DND-41 (cell line): ENCODE measurements at regions not wholly inside any gene's neighbourhood (a gene's known extent, or its start where the extent isn't known, plus 50 kb on each side); places are given as distances from the start of the nearest gene placed in this dataset.

Experiments used
- ATAC-seq: fragments of 200-7000 bp; cut with Tn5 transposase; 3 replicates; pipeline ENCODE4 v1.9.1; 2021; ENCODE audit warnings: low read depth; ENCODE audit not compliant: insufficient read depth
- DNase-seq: peaks from one replicate; pipeline ENCODE4 v3.0.0-alpha.2; 2020
- H2AFZ ChIP-seq: 2 replicates; pipeline ENCODE4 v1.6.0; 2012; ENCODE audit warnings: low read depth, low read length
- H3K27ac ChIP-seq: 2 replicates; pipeline ENCODE4 v1.5.1; 2012; ENCODE audit warnings: low read length, inconsistent platforms
- H3K27me3 ChIP-seq: fragments of 200-600 bp; sonication (generic); 2 replicates; pipeline ENCODE4 v1.6.0; 2012; ENCODE audit warnings: low read length, mild to moderate bottlenecking, inconsistent platforms; ENCODE audit not compliant: insufficient read depth, poor library complexity
- H3K36me3 ChIP-seq: 2 replicates; pipeline ENCODE4 v1.5.1; 2012; ENCODE audit warnings: low read length, inconsistent platforms; ENCODE audit not compliant: insufficient read depth
- H3K4me1 ChIP-seq: 2 replicates; pipeline ENCODE4 v1.5.1; 2012; ENCODE audit warnings: mild to moderate bottlenecking, low read length; ENCODE audit not compliant: insufficient read depth
- H3K4me2 ChIP-seq: 2 replicates; pipeline ENCODE4 v1.6.0; 2012; ENCODE audit warnings: mild to moderate bottlenecking, moderate library complexity, low read length, inconsistent platforms; ENCODE audit not compliant: insufficient read depth
- H3K4me3 ChIP-seq, 2 experiments: fragments of 200-600 bp in 1 of 2; shearing (Covaris generic) in 1 of 2; 2 replicates each; pipeline ENCODE4 v1.5.1; 2012 to 2016; ENCODE audit warnings: inconsistent platforms in 2 of 2, low read length in 2 of 2, mild to moderate bottlenecking in 2 of 2, low read depth in 1 of 2, moderate library complexity in 1 of 2
- H3K79me2 ChIP-seq: 2 replicates; pipeline ENCODE4 v1.6.0; 2012; ENCODE audit warnings: low read length, inconsistent platforms; ENCODE audit not compliant: insufficient read depth
- H3K9ac ChIP-seq: 2 replicates; pipeline ENCODE4 v1.6.0; 2012; ENCODE audit warnings: low read depth, mild to moderate bottlenecking, inconsistent platforms, low read length, moderate library complexity
- H3K9me3 ChIP-seq: 2 replicates; pipeline ENCODE4 v1.5.1; 2012; ENCODE audit warnings: low read length, moderate library complexity, mild to moderate bottlenecking, inconsistent platforms; ENCODE audit not compliant: insufficient read depth, severe bottlenecking
- H4K20me1 ChIP-seq: 2 replicates; pipeline ENCODE4 v1.6.0; 2012; ENCODE audit warnings: low read length; ENCODE audit not compliant: insufficient read depth
- EZH2 ChIP-seq: IDR thresholded peaks from 3 replicates; pipeline ENCODE4 v1.6.1; 2012; ENCODE audit warnings: borderline replicate concordance, low read depth, mild to moderate bottlenecking, moderate library complexity, low read length, inconsistent platforms; ENCODE audit not compliant: severe bottlenecking
- TF ChIP-seq, protein P1 (sequence below): IDR thresholded peaks from 2 replicates; pipeline ENCODE4 v1.5.1; 2012; ENCODE audit warnings: borderline replicate concordance, low read length, moderate library complexity, mild to moderate bottlenecking; ENCODE audit not compliant: poor library complexity, severe bottlenecking; ENCODE audit errors: extremely low read depth

DNA sequence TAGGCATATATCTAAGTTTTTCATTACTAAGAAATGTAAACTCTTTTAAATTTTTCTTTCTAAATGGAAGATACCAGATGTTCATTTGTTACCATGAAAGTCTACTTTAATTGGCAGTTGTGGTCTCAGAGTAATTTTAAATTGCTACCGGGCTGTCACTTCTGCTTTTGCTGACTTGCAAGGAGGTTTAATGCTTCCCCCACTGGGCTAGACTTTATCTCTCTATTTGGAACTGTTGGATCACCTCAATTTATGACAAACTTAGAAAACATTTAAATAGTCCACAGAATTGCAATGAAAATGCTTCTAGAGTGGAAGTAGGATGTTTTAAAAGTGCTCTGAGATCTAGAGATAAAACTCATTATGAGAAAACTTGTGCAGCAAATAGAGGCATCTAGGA lies 479.8 kb upstream of the GOT2 start:
- TF ChIP-seq, protein P1, sequence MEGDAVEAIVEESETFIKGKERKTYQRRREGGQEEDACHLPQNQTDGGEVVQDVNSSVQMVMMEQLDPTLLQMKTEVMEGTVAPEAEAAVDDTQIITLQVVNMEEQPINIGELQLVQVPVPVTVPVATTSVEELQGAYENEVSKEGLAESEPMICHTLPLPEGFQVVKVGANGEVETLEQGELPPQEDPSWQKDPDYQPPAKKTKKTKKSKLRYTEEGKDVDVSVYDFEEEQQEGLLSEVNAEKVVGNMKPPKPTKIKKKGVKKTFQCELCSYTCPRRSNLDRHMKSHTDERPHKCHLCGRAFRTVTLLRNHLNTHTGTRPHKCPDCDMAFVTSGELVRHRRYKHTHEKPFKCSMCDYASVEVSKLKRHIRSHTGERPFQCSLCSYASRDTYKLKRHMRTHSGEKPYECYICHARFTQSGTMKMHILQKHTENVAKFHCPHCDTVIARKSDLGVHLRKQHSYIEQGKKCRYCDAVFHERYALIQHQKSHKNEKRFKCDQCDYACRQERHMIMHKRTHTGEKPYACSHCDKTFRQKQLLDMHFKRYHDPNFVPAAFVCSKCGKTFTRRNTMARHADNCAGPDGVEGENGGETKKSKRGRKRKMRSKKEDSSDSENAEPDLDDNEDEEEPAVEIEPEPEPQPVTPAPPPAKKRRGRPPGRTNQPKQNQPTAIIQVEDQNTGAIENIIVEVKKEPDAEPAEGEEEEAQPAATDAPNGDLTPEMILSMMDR: no peak
- no peak for TF ChIP-seq EZH2

DNA sequence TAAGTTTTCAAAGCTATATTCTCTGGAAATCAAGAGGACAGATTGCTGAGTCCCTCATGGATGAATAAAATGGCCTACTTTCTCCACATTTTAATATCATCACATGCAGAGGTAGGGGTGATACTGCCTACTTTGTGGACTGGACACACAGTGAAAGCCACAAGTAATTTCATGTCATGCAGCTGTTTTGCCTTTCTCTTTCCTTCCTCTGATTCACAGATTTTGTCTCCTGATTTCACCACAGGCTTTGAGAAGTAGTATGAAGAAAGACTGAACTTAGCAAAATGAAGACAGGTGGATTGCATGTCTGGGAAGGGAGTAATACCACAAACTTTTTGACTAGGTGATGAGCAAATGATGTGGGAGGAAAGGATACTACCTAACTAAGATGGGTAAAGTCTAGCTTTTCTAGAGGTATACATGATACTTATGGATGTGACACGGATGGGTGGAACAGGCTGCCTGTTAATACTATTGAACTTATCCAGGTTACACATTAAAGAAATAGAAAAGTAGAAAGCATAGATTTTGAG lies 478.4 kb upstream of the GOT2 start:
- H3K9ac ChIP-seq: no peak overlapping the region
- no peaks in the 10 kb centered on the region for H3K36me3 ChIP-seq
- no peaks in the 10 kb centered on the region for H3K4me1 ChIP-seq
- no peaks in the 10 kb centered on the region for H3K79me2 ChIP-seq
- DNase-seq (no peak), ATAC-seq (no peak)
- H3K4me2 ChIP-seq: no peak overlapping the region
- H3K27ac ChIP-seq: no peak overlapping the region
- H3K4me3 ChIP-seq: no peak overlapping the region
- H3K9me3 ChIP-seq: no peaks in the 10 kb centered on the region
- TF ChIP-seq, protein P1: no peak
- H2AFZ ChIP-seq: no peak overlapping the region
- H4K20me1 ChIP-seq: no peaks in the 10 kb centered on the region
- H3K27me3 ChIP-seq: no peaks in the 10 kb centered on the region

More for the DNA sequence above, 479.8 kb upstream of the GOT2 start:
- Histone ChIP-seq H3K9me3 (no peaks in the 10 kb centered on the region), H3K36me3 (no peaks in the 10 kb centered on the region), H3K27ac (no peak overlapping the region), H2AFZ (no peak overlapping the region), H3K27me3 (no peaks in the 10 kb centered on the region), H3K9ac (no peak overlapping the region), H3K4me2 (no peak overlapping the region), H3K4me3 (no peak overlapping the region), H4K20me1 (no peaks in the 10 kb centered on the region), H3K4me1 (no peaks in the 10 kb centered on the region), H3K79me2 (no peaks in the 10 kb centered on the region)
- ATAC-seq: no peak
- DNase-seq: no peak

- H3K4me3 ChIP-seq: no peak overlapping the region
- H3K27ac ChIP-seq: no peak overlapping the region
- TF ChIP-seq, protein P1: no peak
- no peak for TF ChIP-seq EZH2
- DNase-seq (no peak), ATAC-seq (no peak)
- H3K79me2 ChIP-seq: no peaks in the 10 kb centered on the region
- no peak overlapping the region for H2AFZ ChIP-seq
- H4K20me1 ChIP-seq: no peaks in the 10 kb centered on the region
- H3K4me1 ChIP-seq: no peaks in the 10 kb centered on the region
- H3K9me3 ChIP-seq: no peaks in the 10 kb centered on the region
- H3K36me3 ChIP-seq: no peaks in the 10 kb centered on the region
- no peaks in the 10 kb centered on the region for H3K27me3 ChIP-seq
- H3K9ac ChIP-seq: no peak overlapping the region
- no peak overlapping the region for H3K4me2 ChIP-seq
These were observed 476.9 kb upstream of the GOT2 start for GRCh38 chr16:59210955-59211541.
